Posterior vena cava (tissue), 2 donors: ENCODE measurements at regions not wholly inside any gene's neighbourhood (a gene's known extent, or its start where the extent isn't known, plus 50 kb on each side); places are given as distances from the start of the nearest gene placed in this dataset.

Experiments used
- DNase-seq: peaks from one replicate; pipeline ENCODE4 v3.0.0-alpha.2; 2020; ENCODE audit warnings: low spot score
- intact Hi-C, 2 donors: fragments of 100-400 bp; cut with DNase I; formaldehyde crosslinking; loops; one replicate each; pipeline versions ENCODE4 v1.14.1 to v1.14.2; 2022 to 2023
- donor health status: DM: yes; HTN: yes; CAD: no.
- donor health status: DM: yes; HTN: yes; CAD: no.

DNA sequence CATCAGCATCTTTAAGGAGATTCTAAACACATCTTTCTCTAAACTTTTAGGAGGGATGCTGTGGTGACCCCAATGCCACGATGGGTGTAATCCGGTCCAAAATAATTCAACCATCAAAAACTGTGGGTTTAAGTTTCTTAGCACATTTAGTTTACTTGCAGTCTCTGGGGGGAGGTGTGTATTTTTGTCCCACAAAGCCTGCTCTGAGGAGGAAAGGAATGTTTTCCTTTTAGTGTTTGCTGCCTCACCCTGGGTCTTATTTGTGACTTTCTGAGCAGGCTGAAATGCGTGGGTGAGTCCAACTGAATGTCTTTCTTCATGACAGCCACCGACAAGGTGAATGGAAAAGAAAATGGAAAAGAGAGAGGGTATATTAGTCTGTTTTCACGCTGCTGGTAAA lies 1324.7 kb downstream of the AACS start:
- intact Hi-C loops, result no loop called here

GRCh38 chr12:126390969-126391566 lies 1325.8 kb downstream of the AACS start:
- intact Hi-C loops, result no loop called here
- DNase-seq, result no peak

More for the DNA sequence above, 1324.7 kb downstream of the AACS start:
- DNase-seq, result no peak

DNA sequence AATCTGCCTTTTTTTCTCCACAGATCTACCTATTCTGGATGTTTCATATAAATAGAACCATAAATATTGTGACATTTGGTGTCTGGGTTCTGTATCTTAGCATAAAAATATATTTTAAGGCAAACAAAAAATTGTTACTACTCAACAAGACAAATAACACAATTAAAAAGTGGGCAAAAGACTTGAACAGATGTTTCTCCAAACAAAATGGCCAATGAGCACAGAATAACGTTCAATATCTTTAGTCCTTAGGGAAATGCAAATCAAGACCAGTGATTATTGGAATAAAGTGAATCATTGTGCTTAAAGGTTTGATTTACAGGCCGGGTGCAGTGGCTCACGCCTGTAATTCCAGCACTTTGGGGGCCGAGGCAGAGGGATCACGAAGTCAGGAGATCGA lies 1331.3 kb downstream of the AACS start:
- DNase-seq, result no peak
- intact Hi-C loops, result no loop called here

DNA sequence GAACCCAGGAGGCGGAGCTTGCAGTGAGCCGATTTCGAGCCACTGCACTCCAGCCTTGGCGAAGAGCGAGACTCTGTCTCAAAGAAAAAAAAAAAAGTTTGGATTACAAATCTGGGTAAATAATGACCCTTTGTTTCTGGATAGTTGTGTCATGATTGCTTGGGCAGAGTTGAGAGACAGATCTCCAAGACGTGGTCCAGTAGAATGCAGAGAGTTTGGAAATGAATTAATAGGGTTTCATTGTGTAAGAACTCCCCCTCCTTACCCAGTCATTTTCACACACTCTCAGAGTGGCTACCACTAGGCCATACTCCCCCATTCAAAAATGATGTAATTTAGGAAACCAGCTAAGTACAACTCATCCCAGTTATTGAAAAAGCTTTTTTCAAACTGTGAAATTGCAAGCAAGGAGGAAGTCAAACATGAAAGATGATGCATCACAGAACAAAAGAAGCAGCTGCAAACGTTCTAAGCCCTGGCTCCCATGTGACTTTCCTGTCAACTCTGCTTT lies 1331.9 kb downstream of the AACS start:
- no peak for DNase-seq
- intact Hi-C loops, result no loop called here

GRCh38 chr12:126397660-126398059 lies 1332.4 kb downstream of the AACS start:
- intact Hi-C loops, result no loop called here

DNA sequence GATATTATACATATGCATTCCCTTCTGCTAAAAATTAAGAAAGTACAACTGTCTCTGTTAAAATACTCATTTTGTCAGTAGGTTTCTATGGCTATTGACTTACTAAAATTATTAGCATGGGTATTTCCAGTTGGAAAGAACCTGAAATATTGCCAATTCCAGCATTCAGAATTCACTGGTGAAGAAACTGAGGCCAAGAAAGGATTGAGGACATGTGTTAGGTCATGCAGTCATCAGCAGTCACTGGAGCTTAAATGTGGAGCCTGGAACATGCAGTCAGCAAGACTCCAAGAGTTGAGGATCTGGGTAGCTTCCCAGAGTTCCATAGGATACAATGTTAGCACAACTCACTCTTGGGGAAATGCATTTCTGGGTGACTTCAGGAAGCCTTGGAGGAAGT lies 1335.6 kb downstream of the AACS start:
- no peak for DNase-seq
- intact Hi-C loops, result no loop called here

More at GRCh38 chr12:126397660-126398059, 1332.4 kb downstream of the AACS start:
- no peak for DNase-seq

DNA sequence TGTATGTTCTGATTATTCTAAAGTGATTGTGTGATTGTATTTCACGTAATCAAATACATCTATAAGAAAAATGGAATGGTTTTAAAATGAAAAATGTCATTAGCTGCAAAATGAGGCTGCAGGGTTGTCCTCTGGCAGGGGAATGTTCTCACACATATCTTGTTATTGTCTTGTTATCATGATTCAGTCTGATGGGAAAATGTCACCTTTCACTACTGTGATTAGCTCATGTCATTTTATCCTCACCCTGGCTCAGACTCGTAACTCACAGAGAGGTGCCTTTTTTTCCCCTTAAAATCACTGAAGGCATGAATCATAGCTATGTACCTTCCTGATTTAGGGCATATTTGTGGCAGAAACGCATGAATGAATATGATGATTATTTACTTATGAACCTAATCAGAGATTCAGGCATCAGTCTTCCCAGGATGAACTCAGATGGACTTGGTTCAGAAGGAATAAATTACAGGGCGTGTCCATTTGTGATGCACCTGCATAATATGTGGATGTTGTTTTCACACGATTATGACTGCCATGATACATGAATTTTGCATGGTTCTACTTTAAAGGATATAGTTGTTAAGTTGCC lies 1339.2 kb downstream of the AACS start:
- intact Hi-C loops, result no loop called here
- DNase-seq, result no peak

GRCh38 chr12:126418400-126418799 lies 1353.2 kb downstream of the AACS start:
- intact Hi-C loops, result no loop called here
- DNase-seq, result no peak

DNA sequence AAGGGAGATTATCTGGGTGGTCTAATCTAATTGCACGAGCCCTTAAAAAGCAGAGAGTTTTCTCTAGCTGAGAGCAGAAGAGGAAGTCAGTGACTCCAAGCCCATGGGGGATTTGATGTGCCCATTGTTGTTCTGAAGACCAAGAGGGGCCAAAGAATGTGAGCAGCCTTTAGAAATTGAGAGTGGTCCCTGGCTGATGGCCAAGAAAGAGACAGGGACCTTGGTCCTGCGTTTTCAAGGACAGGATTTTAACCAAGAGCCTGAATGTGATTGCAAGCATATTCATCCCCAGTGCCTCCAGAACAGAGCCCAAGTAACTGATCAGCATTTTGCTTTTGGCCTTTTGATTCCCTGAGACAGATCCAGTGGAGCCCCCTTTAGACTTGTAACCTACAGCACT lies 1353.9 kb downstream of the AACS start:
- no peak for DNase-seq
- intact Hi-C loops, result no loop called here

DNA sequence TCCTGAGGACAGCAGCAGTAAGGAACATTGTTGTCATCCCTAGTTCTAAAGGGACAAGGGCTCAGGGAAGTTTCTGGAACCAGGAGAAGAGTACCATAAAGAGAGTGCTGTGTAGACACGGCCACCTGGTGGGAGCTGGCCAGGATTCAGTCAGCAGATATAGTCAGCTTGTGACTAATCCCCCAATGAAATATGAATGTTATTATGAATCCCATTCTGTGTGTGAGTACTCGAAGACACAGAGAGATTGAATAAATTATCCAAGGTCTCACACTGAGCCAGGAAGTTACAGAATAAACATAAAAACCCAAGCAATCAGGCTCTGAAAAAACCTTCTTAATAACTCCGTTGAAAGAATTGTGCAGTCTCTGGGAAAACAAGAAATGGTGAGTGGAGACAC lies 1359.5 kb downstream of the AACS start:
- no peak for DNase-seq
- intact Hi-C loops, result no loop called here

DNA sequence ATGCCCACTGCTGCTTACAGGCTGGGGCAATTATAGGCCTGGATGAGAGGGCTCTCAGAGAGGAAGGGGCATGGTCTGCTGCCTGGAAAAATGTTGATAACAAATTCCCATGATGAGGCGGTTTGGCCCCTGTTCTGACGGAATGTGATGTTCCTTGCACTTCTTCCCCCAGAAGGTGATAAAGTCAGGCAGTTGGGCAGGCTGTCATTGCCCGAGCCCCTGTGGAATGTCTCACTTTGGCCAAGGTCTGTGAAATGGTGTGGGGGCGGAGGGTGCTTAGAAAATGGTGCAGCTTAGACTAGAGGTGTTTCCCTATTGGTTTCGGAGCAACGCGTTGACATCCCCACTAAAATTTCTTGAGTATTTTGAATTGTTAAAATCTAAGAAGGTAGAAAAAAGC lies 1360.0 kb downstream of the AACS start:
- intact Hi-C loops, result no loop called here
- no peak for DNase-seq

DNA sequence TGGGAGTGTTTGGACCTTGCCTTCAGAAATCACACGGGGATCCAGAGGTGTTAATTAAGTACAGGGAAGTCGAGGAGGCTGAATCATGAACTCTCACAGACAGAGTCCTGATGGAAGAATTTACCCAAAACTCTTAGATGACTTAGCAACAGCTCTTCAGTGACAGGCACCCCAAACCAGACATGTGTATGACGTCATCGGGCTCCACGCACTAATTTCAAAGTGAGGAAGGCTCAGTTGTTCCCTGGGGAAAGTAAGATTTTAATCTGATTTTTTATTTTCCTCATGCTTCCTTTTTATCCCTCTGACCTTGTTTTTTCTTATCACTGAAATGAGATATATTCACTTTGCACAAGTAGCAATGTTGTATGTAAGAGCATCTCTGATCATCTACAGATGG lies 1363.5 kb downstream of the AACS start:
- no peak for DNase-seq
- intact Hi-C loops, result no loop called here

GRCh38 chr12:126430921-126431320 lies 1365.7 kb downstream of the AACS start:
- DNase-seq, result no peak

GRCh38 chr12:126431767-126432166 lies 1366.5 kb downstream of the AACS start:
- no peak for DNase-seq

More at GRCh38 chr12:126430921-126431320, 1365.7 kb downstream of the AACS start:
- intact Hi-C loops, result no loop called here

GRCh38 chr12:126432780-126433179 lies 1367.5 kb downstream of the AACS start:
- intact Hi-C loops, result no loop called here
- DNase-seq, result no peak

More at GRCh38 chr12:126431767-126432166, 1366.5 kb downstream of the AACS start:
- intact Hi-C loops, result no loop called here

DNA sequence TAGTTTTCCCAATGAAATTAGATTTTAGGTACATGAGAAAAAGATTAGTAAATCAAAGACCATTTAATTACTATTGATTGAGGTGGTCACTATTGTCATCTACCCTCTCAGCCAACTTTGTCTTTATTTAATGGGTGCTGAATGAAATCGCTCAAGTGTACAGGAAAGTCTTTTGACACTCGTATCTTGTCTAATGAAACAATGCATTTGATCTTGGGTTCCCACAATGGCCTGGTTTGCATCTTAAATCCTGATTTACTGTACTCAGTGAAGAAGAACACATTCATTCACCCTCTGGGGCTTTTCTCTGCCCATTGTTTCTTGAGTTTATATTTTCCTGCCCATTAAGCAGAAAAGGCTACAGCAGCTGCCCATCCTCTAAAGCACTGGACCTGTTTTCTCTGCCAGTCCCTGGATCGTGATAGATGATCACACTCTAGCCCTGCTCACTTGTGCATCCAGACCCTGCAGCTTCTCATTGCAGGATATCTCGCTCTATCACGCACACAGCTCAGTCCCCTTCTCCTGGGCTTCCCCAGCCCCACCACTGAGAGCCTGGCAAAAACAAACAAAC lies 1369.3 kb downstream of the AACS start:
- DNase-seq, result no peak
- intact Hi-C loops, result no loop called here

GRCh38 chr12:126436041-126436440 lies 1370.8 kb downstream of the AACS start:
- DNase-seq, result no peak
- intact Hi-C loops, result no loop called here

- intact Hi-C loops, result no loop called here
- no peak for DNase-seq
Measured at GRCh38 chr12:126437934-126438333, 1372.7 kb downstream of the AACS start.

DNA sequence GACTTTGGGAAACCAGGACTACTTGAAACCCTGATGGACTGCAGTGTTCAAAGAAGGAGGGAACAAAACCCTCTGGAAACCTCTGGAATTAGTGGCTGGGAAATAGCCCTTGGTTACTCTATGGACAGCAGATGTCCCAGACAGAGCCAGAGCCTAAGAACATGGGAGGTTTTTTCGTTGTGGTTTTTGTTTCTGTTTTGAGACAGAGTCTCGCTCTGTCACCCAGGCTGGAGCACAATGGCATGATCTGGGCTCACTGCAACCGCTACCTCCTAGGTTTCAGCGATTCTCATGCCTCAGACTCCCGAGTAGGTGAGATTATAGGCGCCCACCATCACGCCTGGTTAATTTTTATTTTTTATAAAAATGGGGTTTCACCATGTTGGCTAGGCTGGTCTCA lies 1378.7 kb downstream of the AACS start:
- intact Hi-C loops, result no loop called here
- no peak for DNase-seq

- no peak for DNase-seq
- intact Hi-C loops, result no loop called here
Measured at GRCh38 chr12:126447346-126447745, 1382.1 kb downstream of the AACS start.

DNA sequence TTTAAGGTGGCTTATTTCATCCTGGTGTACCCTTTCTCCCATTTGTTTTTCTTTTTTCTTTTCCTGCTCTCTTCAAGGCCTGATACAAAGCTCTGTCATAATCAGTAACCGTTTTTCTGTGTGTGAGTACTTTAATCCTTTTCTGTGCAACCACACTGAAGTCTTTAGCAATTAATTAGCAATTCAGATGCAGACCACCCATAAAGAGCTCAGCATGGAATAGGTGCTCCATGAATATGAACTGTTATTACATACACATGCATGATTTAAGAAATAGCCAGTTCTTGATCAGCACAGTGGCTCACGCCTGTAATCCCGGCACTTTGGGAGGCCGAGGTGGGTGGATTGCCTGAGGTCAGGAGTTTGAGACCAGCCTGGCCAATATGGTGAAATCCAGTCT lies 1386.6 kb downstream of the AACS start:
- intact Hi-C loops, result no loop called here

More for the DNA sequence above, 1386.6 kb downstream of the AACS start:
- DNase-seq, result no peak
